IPS-20b (cell line): ENCODE measurements at regions not wholly inside any gene's neighbourhood (a gene's known extent, or its start where the extent isn't known, plus 50 kb on each side); places are given as distances from the start of the nearest gene placed in this dataset.
"Not testable (repeated sequence)": the region's sequence is repeated elsewhere in the genome, so short reads cannot be mapped to it uniquely, and the experiment has no call there.

ENCODE experiments used
- H3K27ac ChIP-seq: one replicate; pipeline ENCODE4 v1.5.1; 2013; ENCODE audit warnings: low read length
- H3K27me3 ChIP-seq: 2 replicates; pipeline ENCODE4 v1.6.1; 2013; ENCODE audit warnings: mild to moderate bottlenecking, low read length, inconsistent platforms; ENCODE audit not compliant: insufficient read depth
- H3K36me3 ChIP-seq: 2 replicates; pipeline ENCODE4 v1.6.1; 2013; ENCODE audit warnings: low read depth, mild to moderate bottlenecking, inconsistent platforms, low read length, moderate library complexity; ENCODE audit not compliant: insufficient read depth
- H3K4me1 ChIP-seq: 2 replicates; pipeline ENCODE4 v1.6.1; 2013; ENCODE audit warnings: mild to moderate bottlenecking, control low read depth, inconsistent platforms, low read length, moderate library complexity; ENCODE audit not compliant: insufficient read depth
- H3K4me3 ChIP-seq: 2 replicates; pipeline ENCODE4 v1.5.1; 2013; ENCODE audit warnings: mild to moderate bottlenecking, low read length, inconsistent platforms
- H3K9ac ChIP-seq: 2 replicates; pipeline ENCODE4 v1.6.1; 2013; ENCODE audit warnings: low read depth, mild to moderate bottlenecking, inconsistent platforms, low read length, moderate library complexity
- H3K9me3 ChIP-seq: 2 replicates; pipeline ENCODE4 v1.6.1; 2013; ENCODE audit warnings: mild to moderate bottlenecking, low read depth, low read length, inconsistent platforms; ENCODE audit not compliant: insufficient read depth

- no peak overlapping the region for H3K4me3 ChIP-seq
- no peaks in the 10 kb centered on the region for H3K27me3 ChIP-seq
- H3K27ac ChIP-seq, result no peak overlapping the region
- H3K4me1 ChIP-seq, result peaks cover 3% of the 10 kb centered on the region; the same call in 1 of the 2 replicates
- H3K36me3 ChIP-seq, result no peaks in the 10 kb centered on the region
- H3K9me3 ChIP-seq, result no peaks in the 10 kb centered on the region
- H3K9ac ChIP-seq, result no peak overlapping the region
Measured at GRCh38 chr10:30728127-30728526, 98.6 kb upstream of the LYZL2 start.

DNA sequence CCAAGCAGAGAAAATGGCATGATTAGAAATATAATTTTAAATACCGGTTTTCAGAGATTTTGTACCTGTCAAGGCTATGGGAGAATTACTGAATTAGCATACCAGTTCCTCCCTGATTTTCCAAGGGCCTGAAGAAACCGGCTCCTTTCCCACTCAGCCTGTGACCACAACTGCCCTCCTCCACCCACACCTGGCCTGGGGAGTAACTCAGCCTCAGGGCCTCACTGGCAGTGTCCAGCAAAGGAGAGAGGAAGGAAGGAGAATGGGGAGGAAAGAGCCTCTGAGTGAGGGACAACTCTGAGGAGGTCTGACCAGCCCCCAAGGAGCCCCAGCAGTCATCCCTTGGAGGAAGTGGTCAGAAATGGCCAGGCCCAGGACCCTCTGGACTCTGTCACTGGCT lies 98.0 kb upstream of the LYZL2 start:
- Histone ChIP-seq H3K9me3 (no peaks in the 10 kb centered on the region), H3K27ac (no peak overlapping the region), H3K36me3 (no peaks in the 10 kb centered on the region), H3K4me3 (no peak overlapping the region), H3K27me3 (no peaks in the 10 kb centered on the region), H3K9ac (no peak overlapping the region), H3K4me1 (peaks cover 7% of the 10 kb centered on the region; the same call in 1 of the 2 replicates)

GRCh38 chr10:30726783-30727414 lies 97.3 kb upstream of the LYZL2 start:
- H3K4me3 ChIP-seq, H3K27ac ChIP-seq, H3K9ac ChIP-seq, H3K27me3 ChIP-seq, H3K9me3 ChIP-seq, H3K4me1 ChIP-seq, H3K36me3 ChIP-seq: not testable (repeated sequence)

DNA sequence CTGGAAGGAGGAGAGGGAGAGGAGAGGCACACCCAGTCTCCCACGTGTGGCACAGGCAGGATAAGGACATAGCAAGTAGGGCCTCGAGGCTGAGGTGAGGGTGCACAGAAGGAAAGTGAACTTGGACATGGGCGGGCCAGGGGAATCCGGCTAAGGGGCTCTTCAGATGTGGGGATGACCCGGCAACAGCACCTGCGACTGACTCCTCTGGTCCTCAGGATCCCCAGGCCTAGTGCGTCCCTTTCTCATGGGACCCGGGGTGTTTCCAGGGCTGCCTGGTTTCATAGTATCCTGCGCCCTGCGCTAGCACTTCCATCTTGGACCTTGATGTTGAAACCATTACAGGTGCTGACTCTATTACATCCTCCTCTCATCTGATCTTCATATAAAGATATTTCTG lies 96.1 kb upstream of the LYZL2 start:
- peaks cover 7% of the 10 kb centered on the region; the same call in 1 of the 2 replicates for H3K4me1 ChIP-seq

GRCh38 chr10:30724296-30724695 lies 94.7 kb upstream of the LYZL2 start:
- no peak overlapping the region for H3K9ac ChIP-seq

More for the DNA sequence above, 96.1 kb upstream of the LYZL2 start:
- H3K36me3 ChIP-seq, result no peaks in the 10 kb centered on the region
- no peak overlapping the region for H3K9ac ChIP-seq
- H3K27ac ChIP-seq, result no peak overlapping the region
- H3K27me3 ChIP-seq, result no peaks in the 10 kb centered on the region
- H3K4me3 ChIP-seq, result no peak overlapping the region
- no peaks in the 10 kb centered on the region for H3K9me3 ChIP-seq

DNA sequence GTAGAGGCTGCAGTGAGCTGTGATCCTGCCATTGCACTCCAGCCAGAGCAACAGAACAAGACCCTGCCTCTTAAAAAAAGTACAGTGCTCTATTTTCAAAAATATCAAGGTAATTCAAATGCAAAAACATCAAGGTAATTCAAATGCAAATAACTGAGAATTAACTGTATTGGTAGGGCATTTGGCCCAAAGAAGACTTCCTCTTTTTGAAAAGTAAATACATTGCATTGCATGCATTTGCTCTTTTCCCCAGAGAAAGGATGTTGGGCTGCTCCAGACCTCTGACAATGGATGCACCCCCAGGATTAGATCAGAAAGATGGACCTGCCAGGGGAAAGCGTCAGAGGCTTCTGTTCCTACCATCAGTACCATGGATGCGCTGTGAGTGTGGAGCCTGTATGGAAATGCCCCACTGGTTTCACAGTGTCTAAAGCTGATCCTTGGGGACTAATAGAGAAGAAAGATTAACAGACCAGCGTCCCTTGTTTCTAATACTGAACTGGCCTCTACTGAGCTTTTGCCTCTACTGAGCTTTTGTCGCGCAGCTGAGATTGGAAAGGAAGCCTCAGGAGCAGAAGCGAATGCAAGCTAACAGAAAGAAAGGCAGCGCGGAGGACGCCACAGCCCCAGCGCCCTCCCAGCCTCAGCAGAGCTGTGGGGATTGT lies 93.5 kb upstream of the LYZL2 start:
- no peak overlapping the region for H3K27ac ChIP-seq
- no peaks in the 10 kb centered on the region for H3K36me3 ChIP-seq
- H3K9me3 ChIP-seq, result no peaks in the 10 kb centered on the region
- H3K27me3 ChIP-seq, result no peaks in the 10 kb centered on the region
- H3K9ac ChIP-seq, result no peak overlapping the region
- peaks cover 7% of the 10 kb centered on the region; the same call in 1 of the 2 replicates for H3K4me1 ChIP-seq
- H3K4me3 ChIP-seq, result no peak overlapping the region; the same call in 1 of the 2 replicates

More at GRCh38 chr10:30724296-30724695, 94.7 kb upstream of the LYZL2 start:
- no peak overlapping the region for H3K27ac ChIP-seq
- no peaks in the 10 kb centered on the region for H3K27me3 ChIP-seq
- peaks cover 7% of the 10 kb centered on the region; the same call in 1 of the 2 replicates for H3K4me1 ChIP-seq
- no peak overlapping the region for H3K4me3 ChIP-seq
- no peaks in the 10 kb centered on the region for H3K36me3 ChIP-seq
- no peaks in the 10 kb centered on the region for H3K9me3 ChIP-seq

DNA sequence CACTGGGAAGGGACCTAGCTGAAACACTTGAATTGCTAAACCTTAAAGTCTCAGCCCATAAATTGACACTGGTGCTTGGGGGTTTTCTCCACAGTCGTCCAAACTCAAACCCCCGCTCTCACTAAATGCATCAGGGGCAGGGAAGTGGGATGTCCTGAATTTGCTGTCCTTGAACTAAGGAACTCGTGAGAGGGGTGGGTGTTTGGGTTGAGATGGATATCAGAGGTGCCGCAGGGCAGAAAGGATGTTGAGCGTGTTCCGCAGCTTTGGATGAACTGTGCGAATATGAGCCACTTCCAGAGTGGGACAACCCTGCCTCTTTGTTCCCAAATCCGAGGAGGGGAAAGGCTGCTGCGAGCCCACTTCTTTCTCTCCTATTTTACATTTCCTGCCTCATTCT lies 90.3 kb upstream of the LYZL2 start:
- H3K27me3 ChIP-seq, result no peaks in the 10 kb centered on the region
- H3K9me3 ChIP-seq, result no peaks in the 10 kb centered on the region

GRCh38 chr10:30709700-30710358 lies 80.3 kb upstream of the LYZL2 start:
- Histone ChIP-seq H3K4me1 (peaks cover 4% of the 10 kb centered on the region; the same call in 1 of the 2 replicates), H3K9me3 (peaks cover 5% of the 10 kb centered on the region; the same call in 1 of the 2 replicates), H3K36me3 (no peaks in the 10 kb centered on the region), H3K27me3 (no peaks in the 10 kb centered on the region), H3K27ac (no peak overlapping the region), H3K9ac (no peak overlapping the region), H3K4me3 (no peak overlapping the region)

More for the DNA sequence above, 90.3 kb upstream of the LYZL2 start:
- H3K4me3 ChIP-seq, result no peak overlapping the region
- H3K4me1 ChIP-seq, result peaks cover 7% of the 10 kb centered on the region; the same call in 1 of the 2 replicates
- no peak overlapping the region for H3K27ac ChIP-seq
- H3K36me3 ChIP-seq, result no peaks in the 10 kb centered on the region
- H3K9ac ChIP-seq, result no peak overlapping the region

DNA sequence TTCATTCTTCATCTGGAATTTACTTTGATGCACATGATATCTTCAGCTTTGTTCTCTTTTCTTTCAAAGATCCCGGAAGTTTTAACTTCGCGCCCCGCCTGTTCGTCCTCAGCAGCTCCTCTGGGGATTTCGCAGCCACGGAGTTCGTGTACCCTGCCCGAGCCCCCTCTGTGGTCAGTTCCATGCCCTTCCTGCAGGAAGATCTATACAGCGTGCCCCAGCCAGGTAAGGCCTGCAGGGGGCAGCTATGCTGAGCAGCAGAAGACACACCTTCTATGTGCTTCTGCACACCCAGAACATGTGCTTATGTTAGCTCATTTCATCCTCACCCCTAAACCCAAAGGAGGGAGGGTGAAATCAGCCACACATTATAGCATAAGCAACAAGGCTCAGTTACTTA lies 79.7 kb upstream of the LYZL2 start:
- Histone ChIP-seq H3K36me3 (no peaks in the 10 kb centered on the region), H3K9ac (no peak overlapping the region), H3K4me1 (peaks cover 4% of the 10 kb centered on the region; the same call in 1 of the 2 replicates), H3K4me3 (no peak overlapping the region), H3K9me3 (peaks cover 5% of the 10 kb centered on the region; the same call in 1 of the 2 replicates), H3K27ac (no peak overlapping the region), H3K27me3 (no peaks in the 10 kb centered on the region)

DNA sequence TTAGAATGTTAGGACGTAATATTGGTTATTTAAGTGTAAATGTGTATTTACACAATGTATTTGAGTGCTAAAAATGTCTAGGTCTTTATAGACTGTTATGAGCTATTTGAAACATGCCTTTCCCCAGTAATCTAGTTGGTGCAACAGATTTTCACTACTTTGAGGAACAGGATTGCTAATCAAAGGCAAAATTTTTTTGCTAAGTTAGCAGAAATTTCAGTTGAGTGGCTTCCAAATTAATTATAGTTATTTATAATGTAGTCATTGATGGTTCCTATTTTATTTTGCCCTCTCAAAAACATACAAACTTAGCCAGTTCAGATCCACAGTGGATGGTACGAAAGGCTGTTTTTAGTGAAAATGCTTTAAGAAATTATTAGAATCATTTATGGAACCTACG lies 78.7 kb upstream of the LYZL2 start:
- no peak overlapping the region for H3K4me3 ChIP-seq
- no peak overlapping the region for H3K27ac ChIP-seq
- H3K9me3 ChIP-seq, result no peaks in the 10 kb centered on the region
- peaks cover 4% of the 10 kb centered on the region; the same call in 1 of the 2 replicates for H3K4me1 ChIP-seq
- no peaks in the 10 kb centered on the region for H3K36me3 ChIP-seq
- H3K27me3 ChIP-seq, result no peaks in the 10 kb centered on the region
- H3K9ac ChIP-seq, result no peak overlapping the region

DNA sequence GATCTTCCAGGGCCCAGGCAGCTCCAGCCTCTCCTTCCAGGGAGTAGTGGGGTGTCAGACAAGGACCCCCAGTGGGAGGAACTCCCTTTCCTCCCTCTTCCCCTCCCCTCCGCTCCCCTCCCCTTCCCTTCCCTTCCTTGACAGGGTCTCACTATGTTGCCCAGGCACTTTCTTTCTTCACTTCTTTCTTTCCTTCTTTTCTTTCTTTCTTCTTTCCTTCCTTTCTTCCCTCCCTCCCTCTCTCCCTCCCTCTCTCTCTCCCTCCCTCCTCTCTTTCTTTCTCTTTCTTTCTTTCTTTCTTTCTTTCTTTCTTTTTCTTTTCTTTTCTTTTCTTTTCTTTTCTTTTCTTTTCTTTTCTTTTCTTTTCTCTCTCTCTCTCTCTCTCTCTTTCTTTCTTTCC lies 76.6 kb upstream of the LYZL2 start:
- not testable (repeated sequence) for H3K4me1 ChIP-seq, H3K9me3 ChIP-seq, H3K27ac ChIP-seq, H3K27me3 ChIP-seq, H3K9ac ChIP-seq, H3K4me3 ChIP-seq, H3K36me3 ChIP-seq
